ENCODE measurements at regions not wholly inside any gene's neighbourhood (a gene's known extent, or its start where the extent isn't known, plus 50 kb on each side); places are given as distances from the start of the nearest gene placed in this dataset.

GRCh38 chr2:173647681-173648311 lies 293.1 kb downstream of the CDCA7 start:
- TF ChIP-seq CTCF (IDR thresholded peaks at IDR 0.05) (no peak), POLR2A (IDR thresholded peaks at IDR 0.05) (no peak)

Measured in vagina (tissue), 2 donors.